ENCODE measurements at regions not wholly inside any gene's neighbourhood (a gene's known extent, or its start where the extent isn't known, plus 50 kb on each side); places are given as distances from the start of the nearest gene placed in this dataset.
"Not testable (repeated sequence)": the region's sequence is repeated elsewhere in the genome, so short reads cannot be mapped to it uniquely, and the experiment has no call there.

DNA sequence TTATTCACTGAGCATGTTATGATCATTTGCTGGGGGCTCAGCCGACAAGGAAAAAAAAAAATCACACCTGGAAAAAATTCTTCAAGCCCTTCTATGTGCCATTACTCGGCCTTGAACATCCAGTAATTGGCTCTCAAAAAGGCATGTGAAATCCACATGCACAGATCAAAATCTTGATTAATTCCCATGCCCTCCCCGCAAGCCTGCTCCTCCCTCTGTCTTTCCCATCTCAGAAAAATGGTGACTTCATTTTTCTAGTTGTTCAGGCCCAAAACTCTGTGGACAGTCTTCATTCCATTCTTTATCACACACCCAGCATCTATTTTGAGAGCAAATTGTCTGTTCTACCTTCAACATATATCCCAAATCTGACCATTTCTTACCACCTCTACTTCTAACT, 91.2 kb upstream of the FRMD4A start:
- ATAC-seq (no peak), DNase-seq (ENCODE audit: low read depth in 1 of 2, low spot score in 1 of 2) (no peak), FAIRE-seq (no peak)
- ChIA-PET CTCF (no interaction called here), POLR2A (no interaction called here)
- Histone ChIP-seq H3K9me3 (peaks cover 7% of the 10 kb centered on the region; the same call in 2 of the 3 replicates), H3K4me3 (no peak overlapping the region), H3K4me1 (no peaks in the 10 kb centered on the region), H3K27ac (no peak overlapping the region), H3K4me2 (no peak overlapping the region)
- WGBS (ENCODE audit: missing lambda C conversion rate): 10% methylated on average over 3 of the region's 3 CpGs
- TF ChIP-seq BHLHE40 (IDR thresholded peaks at IDR 0.05; ENCODE audit: low read depth, low read length) (no peak), HOXB5 (CRISPR knock-in tag; IDR thresholded peaks at IDR 0.05) (no peak), POLR2AphosphoS2 (conservative IDR thresholded peaks at IDR 0.05; ENCODE audit: low read length) (no peak), CBX2 (IDR thresholded peaks at IDR 0.05; ENCODE audit: borderline replicate concordance, low read depth) (no peak), JUN (IDR thresholded peaks at IDR 0.05) (no peak), RFX5 (IDR thresholded peaks at IDR 0.05) (no peak), CHD2 (IDR thresholded peaks at IDR 0.05; ENCODE audit: low read length, partially characterized antibody) (no peak)
- TF ChIP-seq, protein P1, sequence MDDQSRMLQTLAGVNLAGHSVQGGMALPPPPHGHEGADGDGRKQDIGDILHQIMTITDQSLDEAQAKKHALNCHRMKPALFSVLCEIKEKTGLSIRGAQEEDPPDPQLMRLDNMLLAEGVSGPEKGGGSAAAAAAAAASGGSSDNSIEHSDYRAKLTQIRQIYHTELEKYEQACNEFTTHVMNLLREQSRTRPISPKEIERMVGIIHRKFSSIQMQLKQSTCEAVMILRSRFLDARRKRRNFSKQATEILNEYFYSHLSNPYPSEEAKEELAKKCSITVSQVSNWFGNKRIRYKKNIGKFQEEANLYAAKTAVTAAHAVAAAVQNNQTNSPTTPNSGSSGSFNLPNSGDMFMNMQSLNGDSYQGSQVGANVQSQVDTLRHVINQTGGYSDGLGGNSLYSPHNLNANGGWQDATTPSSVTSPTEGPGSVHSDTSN (IDR thresholded peaks at IDR 0.05): no peak
- TF ChIP-seq, protein P2, sequence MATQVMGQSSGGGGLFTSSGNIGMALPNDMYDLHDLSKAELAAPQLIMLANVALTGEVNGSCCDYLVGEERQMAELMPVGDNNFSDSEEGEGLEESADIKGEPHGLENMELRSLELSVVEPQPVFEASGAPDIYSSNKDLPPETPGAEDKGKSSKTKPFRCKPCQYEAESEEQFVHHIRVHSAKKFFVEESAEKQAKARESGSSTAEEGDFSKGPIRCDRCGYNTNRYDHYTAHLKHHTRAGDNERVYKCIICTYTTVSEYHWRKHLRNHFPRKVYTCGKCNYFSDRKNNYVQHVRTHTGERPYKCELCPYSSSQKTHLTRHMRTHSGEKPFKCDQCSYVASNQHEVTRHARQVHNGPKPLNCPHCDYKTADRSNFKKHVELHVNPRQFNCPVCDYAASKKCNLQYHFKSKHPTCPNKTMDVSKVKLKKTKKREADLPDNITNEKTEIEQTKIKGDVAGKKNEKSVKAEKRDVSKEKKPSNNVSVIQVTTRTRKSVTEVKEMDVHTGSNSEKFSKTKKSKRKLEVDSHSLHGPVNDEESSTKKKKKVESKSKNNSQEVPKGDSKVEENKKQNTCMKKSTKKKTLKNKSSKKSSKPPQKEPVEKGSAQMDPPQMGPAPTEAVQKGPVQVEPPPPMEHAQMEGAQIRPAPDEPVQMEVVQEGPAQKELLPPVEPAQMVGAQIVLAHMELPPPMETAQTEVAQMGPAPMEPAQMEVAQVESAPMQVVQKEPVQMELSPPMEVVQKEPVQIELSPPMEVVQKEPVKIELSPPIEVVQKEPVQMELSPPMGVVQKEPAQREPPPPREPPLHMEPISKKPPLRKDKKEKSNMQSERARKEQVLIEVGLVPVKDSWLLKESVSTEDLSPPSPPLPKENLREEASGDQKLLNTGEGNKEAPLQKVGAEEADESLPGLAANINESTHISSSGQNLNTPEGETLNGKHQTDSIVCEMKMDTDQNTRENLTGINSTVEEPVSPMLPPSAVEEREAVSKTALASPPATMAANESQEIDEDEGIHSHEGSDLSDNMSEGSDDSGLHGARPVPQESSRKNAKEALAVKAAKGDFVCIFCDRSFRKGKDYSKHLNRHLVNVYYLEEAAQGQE (IDR thresholded peaks at IDR 0.05): no peak

DNA sequence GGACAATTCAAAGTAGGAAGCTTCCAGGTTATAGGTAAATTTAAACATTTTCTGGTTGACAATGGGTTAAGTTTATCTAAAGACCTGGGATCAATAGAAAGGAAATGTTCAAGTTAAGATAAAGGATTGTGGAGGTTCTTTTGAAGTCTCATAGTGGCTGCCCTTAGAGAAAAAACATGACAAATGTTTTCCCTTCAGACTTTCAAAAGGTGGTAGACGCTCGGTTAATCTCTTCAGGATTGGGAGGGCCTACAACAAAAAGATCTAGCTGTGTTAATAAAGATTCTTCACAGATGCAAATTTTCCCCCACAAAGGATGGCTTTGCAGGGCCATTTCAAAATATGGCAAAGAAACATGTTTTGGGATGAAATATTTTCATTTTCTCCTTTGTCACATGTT, 86.6 kb upstream of the FRMD4A start:
- H3K4me3 ChIP-seq; POLR2A ChIA-PET; CTCF ChIA-PET; FAIRE-seq; H3K27ac ChIP-seq; H3K4me1 ChIP-seq; DNase-seq (ENCODE audit: low read depth in 1 of 2, low spot score in 1 of 2); H3K9me3 ChIP-seq; H3K4me2 ChIP-seq; ATAC-seq: not testable (repeated sequence)
- 98% methylated on average over 2 of the region's 2 CpGs for WGBS (ENCODE audit: missing lambda C conversion rate)

DNA sequence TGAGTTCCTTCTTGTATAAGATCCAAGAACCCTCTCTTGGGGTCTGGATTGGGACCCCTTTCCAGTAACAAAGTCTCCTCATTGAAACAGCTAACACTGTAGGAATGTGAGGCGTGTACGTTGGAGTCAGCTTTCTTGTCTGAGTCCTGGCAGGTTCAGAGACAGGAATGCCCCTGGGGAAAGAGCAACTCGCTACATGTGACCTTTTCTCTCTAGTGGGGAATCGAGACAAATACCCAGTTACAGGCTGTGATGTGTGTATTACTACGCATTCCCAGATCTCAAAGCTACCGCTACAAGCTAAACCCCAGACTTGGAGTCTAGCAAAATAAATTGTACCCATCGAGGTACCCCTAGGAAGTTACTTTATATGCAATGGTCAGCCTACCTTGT, 85.6 kb upstream of the FRMD4A start:
- ChIA-PET POLR2A (no interaction called here), CTCF (no interaction called here)
- H3K4me1 ChIP-seq: no peaks in the 10 kb centered on the region
- DNase-seq (ENCODE audit: low read depth in 1 of 2, low spot score in 1 of 2): no peak
- no peak for ATAC-seq
- H3K4me2 ChIP-seq: no peak overlapping the region
- H3K9me3 ChIP-seq: no peaks in the 10 kb centered on the region
- 48% methylated on average over 7 of the region's 7 CpGs for WGBS (ENCODE audit: missing lambda C conversion rate)
- FAIRE-seq: no peak
- TF ChIP-seq CEBPB (IDR thresholded peaks at IDR 0.05) (no peak), ZNF302 (CRISPR knock-in tag; IDR thresholded peaks at IDR 0.05) (no peak), PHF8 (IDR thresholded peaks at IDR 0.05; ENCODE audit: borderline replicate concordance, low read depth) (no peak), POLR2A (IDR thresholded peaks at IDR 0.05; ENCODE audit: low read length) (no peak), HDAC2 (IDR thresholded peaks at IDR 0.05) (no peak), HOXA7 (CRISPR knock-in tag; IDR thresholded peaks at IDR 0.05) (no peak)
- TF ChIP-seq, protein P3, sequence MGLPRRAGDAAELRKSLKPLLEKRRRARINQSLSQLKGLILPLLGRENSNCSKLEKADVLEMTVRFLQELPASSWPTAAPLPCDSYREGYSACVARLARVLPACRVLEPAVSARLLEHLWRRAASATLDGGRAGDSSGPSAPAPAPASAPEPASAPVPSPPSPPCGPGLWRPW (IDR thresholded peaks at IDR 0.05): no peak
- TF ChIP-seq, protein P4, sequence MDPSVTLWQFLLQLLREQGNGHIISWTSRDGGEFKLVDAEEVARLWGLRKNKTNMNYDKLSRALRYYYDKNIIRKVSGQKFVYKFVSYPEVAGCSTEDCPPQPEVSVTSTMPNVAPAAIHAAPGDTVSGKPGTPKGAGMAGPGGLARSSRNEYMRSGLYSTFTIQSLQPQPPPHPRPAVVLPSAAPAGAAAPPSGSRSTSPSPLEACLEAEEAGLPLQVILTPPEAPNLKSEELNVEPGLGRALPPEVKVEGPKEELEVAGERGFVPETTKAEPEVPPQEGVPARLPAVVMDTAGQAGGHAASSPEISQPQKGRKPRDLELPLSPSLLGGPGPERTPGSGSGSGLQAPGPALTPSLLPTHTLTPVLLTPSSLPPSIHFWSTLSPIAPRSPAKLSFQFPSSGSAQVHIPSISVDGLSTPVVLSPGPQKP (IDR thresholded peaks at IDR 0.05; ENCODE audit: low read depth, low read length): no peak
- H3K4me3 ChIP-seq: no peak overlapping the region
- no peak overlapping the region for H3K27ac ChIP-seq
